IMR-90 (cell line): ENCODE measurements at regions not wholly inside any gene's neighbourhood (a gene's known extent, or its start where the extent isn't known, plus 50 kb on each side); places are given as distances from the start of the nearest gene placed in this dataset.

Experiments
- CTCF ChIP-seq: conservative IDR thresholded peaks from 2 replicates; pipeline ENCODE4 v1.5.1; 2012; ENCODE audit warnings: mild to moderate bottlenecking, low read depth, low read length, improper control_type of control experiment
- MAFK ChIP-seq: IDR thresholded peaks from 2 replicates; pipeline ENCODE4 v1.6.1; 2012; ENCODE audit warnings: low read depth, low read length, improper control_type of control experiment
- RAD21 ChIP-seq: IDR thresholded peaks from 2 replicates; pipeline ENCODE4 v1.6.1; 2012; ENCODE audit warnings: low read length, improper control_type of control experiment
- SMC3 ChIP-seq: fragments of 150-350 bp; IDR thresholded peaks from 2 replicates; pipeline ENCODE4 v1.6.1; 2016; ENCODE audit warnings: low read depth, mild to moderate bottlenecking, antibody characterized with exemption, low read length, moderate library complexity

- no peak for TF ChIP-seq CTCF
- TF ChIP-seq RAD21: no peak
- no peak for TF ChIP-seq SMC3
- TF ChIP-seq MAFK: no peak
These were observed 428.8 kb downstream of the CDK5RAP2 start for GRCh38 chr9:120151149-120151548.
